Panc1 (cell line): ENCODE measurements at regions not wholly inside any gene's neighbourhood (a gene's known extent, or its start where the extent isn't known, plus 50 kb on each side); places are given as distances from the start of the nearest gene placed in this dataset.

ENCODE experiments used
- TF ChIP-seq, protein P1 (sequence below): fragments of 450-650 bp; IDR thresholded peaks from 2 replicates; pipeline ENCODE4 v1.5.1; 2017; ENCODE audit warnings: mild to moderate bottlenecking
- TF ChIP-seq, protein P2 (sequence below), 2 experiments: IDR thresholded peaks; 2 replicates each; pipeline ENCODE4 v1.6.1; 2011 to 2012; ENCODE audit warnings: low read depth in 2 of 2, control low read depth in 1 of 2, low read length in 1 of 2, mild to moderate bottlenecking in 1 of 2, moderate library complexity in 1 of 2; ENCODE audit not compliant: insufficient read depth in 1 of 2

DNA sequence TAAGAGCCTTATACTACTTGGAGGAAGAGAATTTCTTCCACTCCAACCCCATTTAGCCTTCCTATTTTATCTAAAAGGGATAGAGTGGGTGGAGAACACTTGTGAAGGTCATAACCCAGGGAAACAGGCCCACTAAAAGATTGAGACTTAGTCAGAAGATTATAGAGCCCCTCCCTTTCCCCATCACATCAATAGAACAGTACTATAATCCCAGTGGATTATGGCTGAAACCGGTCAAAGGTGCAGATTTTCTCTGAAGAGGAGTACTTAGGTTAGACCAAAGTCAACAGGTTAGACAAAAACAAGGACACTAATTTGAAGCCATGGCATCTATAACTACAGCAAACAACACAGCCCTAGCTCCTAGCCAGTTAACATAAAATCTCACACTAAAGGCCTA is 330.9 kb upstream of the NOX3 start:
- TF ChIP-seq, protein P1, sequence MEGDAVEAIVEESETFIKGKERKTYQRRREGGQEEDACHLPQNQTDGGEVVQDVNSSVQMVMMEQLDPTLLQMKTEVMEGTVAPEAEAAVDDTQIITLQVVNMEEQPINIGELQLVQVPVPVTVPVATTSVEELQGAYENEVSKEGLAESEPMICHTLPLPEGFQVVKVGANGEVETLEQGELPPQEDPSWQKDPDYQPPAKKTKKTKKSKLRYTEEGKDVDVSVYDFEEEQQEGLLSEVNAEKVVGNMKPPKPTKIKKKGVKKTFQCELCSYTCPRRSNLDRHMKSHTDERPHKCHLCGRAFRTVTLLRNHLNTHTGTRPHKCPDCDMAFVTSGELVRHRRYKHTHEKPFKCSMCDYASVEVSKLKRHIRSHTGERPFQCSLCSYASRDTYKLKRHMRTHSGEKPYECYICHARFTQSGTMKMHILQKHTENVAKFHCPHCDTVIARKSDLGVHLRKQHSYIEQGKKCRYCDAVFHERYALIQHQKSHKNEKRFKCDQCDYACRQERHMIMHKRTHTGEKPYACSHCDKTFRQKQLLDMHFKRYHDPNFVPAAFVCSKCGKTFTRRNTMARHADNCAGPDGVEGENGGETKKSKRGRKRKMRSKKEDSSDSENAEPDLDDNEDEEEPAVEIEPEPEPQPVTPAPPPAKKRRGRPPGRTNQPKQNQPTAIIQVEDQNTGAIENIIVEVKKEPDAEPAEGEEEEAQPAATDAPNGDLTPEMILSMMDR: no peak
- TF ChIP-seq, protein P2, sequence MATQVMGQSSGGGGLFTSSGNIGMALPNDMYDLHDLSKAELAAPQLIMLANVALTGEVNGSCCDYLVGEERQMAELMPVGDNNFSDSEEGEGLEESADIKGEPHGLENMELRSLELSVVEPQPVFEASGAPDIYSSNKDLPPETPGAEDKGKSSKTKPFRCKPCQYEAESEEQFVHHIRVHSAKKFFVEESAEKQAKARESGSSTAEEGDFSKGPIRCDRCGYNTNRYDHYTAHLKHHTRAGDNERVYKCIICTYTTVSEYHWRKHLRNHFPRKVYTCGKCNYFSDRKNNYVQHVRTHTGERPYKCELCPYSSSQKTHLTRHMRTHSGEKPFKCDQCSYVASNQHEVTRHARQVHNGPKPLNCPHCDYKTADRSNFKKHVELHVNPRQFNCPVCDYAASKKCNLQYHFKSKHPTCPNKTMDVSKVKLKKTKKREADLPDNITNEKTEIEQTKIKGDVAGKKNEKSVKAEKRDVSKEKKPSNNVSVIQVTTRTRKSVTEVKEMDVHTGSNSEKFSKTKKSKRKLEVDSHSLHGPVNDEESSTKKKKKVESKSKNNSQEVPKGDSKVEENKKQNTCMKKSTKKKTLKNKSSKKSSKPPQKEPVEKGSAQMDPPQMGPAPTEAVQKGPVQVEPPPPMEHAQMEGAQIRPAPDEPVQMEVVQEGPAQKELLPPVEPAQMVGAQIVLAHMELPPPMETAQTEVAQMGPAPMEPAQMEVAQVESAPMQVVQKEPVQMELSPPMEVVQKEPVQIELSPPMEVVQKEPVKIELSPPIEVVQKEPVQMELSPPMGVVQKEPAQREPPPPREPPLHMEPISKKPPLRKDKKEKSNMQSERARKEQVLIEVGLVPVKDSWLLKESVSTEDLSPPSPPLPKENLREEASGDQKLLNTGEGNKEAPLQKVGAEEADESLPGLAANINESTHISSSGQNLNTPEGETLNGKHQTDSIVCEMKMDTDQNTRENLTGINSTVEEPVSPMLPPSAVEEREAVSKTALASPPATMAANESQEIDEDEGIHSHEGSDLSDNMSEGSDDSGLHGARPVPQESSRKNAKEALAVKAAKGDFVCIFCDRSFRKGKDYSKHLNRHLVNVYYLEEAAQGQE (IDR thresholded peaks at IDR 0.05; ENCODE audit: insufficient read depth in 1 of 2, low read depth in 2 of 2, low read length in 1 of 2): no peak
